Fibroblast of pulmonary artery (primary cell): ENCODE measurements at regions not wholly inside any gene's neighbourhood (a gene's known extent, or its start where the extent isn't known, plus 50 kb on each side); places are given as distances from the start of the nearest gene placed in this dataset.
"Not testable (repeated sequence)": the region's sequence is repeated elsewhere in the genome, so short reads cannot be mapped to it uniquely, and the experiment has no call there.

Experiments used
- DNase-seq: peaks from one replicate; pipeline ENCODE4 v3.0.0-alpha.2; 2010; ENCODE audit warnings: low read depth
- H3K4me3 ChIP-seq: replicated peaks from 2 replicates; pipeline ENCODE4 v1.5.1; 2011; ENCODE audit warnings: low read depth, mild to moderate bottlenecking, control low read depth, low read length, moderate library complexity
- TF ChIP-seq, protein P1 (sequence below): IDR thresholded peaks from 2 replicates; pipeline ENCODE4 v1.5.1; 2011; ENCODE audit warnings: mild to moderate bottlenecking, control low read depth, low read length, inconsistent platforms; ENCODE audit errors: missing control alignments

DNA sequence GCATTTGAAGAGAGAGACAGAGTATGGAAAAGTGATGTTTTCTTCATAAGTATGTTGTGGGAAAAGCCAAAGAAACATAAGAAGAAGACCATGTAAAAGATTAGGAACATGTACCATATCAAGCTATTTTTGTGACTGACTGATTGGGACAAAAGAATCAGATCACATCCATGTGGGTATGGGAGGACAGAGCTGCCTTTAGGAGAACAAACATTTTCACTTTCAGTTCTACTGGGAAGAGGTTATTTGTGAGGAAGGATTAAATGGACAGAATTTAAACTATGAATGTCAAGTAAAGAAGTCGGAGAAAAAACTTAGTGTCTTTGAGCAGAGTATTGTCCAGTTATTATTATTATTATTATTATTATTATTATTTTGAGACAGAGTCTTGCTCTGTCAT is 124.4 kb upstream of the HCRTR2 start:
- H3K4me3 ChIP-seq: no peak overlapping the region
- DNase-seq: no peak
- TF ChIP-seq, protein P1, sequence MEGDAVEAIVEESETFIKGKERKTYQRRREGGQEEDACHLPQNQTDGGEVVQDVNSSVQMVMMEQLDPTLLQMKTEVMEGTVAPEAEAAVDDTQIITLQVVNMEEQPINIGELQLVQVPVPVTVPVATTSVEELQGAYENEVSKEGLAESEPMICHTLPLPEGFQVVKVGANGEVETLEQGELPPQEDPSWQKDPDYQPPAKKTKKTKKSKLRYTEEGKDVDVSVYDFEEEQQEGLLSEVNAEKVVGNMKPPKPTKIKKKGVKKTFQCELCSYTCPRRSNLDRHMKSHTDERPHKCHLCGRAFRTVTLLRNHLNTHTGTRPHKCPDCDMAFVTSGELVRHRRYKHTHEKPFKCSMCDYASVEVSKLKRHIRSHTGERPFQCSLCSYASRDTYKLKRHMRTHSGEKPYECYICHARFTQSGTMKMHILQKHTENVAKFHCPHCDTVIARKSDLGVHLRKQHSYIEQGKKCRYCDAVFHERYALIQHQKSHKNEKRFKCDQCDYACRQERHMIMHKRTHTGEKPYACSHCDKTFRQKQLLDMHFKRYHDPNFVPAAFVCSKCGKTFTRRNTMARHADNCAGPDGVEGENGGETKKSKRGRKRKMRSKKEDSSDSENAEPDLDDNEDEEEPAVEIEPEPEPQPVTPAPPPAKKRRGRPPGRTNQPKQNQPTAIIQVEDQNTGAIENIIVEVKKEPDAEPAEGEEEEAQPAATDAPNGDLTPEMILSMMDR: no peak

DNA sequence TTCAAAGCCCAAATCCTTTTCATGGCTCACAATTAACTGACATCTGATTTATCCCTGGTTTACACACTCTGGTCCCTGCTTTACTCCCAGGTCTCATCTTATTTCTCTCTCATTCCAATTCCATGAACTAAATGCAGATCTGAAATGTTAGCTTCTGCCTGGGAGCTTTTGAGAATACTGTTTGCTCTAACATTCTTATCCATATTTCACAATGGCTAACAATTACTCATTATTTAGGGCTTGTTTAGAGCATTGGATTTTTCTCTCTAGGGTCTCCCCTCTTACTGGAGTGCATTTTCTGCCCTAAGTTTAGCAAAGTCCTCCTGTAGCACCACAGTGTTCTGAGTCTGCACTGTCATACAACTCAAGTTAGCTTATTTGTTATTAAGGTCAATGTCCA is 121.5 kb upstream of the HCRTR2 start:
- no peak for DNase-seq
- TF ChIP-seq, protein P1: no peak
- no peak overlapping the region for H3K4me3 ChIP-seq

DNA sequence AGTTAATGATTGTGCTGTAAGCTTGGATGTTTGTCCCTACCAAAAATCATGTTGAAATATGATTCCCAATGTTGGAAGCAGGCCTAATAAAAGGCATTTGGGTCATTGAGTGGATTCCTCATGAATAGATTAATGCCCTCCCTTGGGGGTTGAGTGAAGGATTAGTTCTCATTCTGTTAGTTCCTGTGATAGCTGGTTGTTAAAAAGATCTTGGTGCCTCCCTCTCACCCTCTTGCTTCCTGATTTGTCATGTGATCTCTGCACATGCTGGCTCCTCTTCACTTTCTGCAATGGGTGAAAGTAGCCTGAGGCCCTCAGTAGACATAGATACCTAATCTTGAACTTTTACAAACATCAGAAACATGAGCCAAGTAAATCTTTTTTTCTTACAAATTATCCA is 115.6 kb upstream of the HCRTR2 start:
- TF ChIP-seq, protein P1: no peak
- H3K4me3 ChIP-seq: no peak overlapping the region
- no peak for DNase-seq

DNA sequence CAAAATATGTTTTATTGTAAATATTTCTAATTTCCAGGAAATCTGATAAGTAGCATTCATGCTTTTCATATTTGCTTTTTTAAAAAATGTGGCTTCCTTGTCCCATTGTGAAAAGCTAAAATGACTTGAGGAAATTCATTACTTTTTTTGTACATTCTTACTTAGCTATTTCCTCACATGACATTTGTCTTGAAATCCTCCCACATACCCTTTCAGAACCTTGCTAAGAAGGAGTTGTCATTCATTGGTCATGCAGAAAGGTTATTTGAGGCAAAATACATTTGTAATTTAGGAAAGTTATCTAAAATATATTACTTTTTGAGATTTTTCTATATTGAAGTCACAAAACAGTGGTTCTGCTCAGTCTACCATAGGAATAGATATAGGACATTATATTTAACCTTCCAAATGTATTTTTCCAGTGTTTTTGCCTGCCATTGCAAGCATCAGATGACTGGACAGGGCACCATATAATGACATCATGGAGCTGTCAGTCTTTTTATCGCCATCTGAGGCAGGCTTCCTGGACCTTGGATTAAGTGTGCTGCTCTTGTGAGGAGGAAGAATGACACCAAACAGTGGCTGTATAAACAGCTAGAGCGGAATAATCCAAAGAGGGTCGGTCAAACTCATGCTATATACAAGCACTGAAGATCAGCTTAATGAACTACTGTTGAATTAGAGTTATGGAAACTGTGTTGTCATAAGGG is 109.4 kb upstream of the HCRTR2 start:
- no peak overlapping the region for H3K4me3 ChIP-seq
- TF ChIP-seq, protein P1: no peak
- no peak for DNase-seq

DNA sequence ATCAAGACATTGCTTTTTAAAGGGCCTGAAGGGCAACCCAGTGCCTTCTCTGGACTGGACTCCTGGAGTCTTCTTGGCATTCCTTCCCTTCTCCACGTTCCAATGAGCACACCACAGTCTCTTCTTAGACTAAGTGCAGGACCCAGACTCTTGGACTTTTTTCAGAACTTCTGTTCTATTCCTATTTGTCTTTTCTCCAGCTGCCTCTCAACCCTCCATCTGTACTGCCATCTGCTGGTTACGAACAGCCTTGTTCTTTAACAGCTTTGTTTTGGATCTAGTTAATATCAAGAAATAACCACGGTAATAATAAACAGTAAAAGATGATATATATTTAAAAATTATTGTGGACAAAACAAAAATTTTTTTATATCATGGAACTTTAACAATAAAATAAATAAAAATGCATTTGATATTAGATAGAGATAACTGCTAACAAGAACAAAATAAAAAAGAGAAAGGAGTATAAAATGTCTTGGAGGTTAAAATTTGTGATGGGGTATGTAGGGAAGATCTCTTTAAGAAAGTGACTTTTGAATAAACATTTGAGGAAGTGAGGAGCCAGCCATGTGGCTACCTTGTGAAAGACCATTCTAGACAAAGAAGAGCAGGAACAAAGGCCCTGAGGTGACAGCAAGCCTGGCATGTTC is 105.1 kb upstream of the HCRTR2 start:
- TF ChIP-seq, protein P1: peak; percentile 83
- no peak overlapping the region for H3K4me3 ChIP-seq
- DNase-seq: peak; percentile 72

DNA sequence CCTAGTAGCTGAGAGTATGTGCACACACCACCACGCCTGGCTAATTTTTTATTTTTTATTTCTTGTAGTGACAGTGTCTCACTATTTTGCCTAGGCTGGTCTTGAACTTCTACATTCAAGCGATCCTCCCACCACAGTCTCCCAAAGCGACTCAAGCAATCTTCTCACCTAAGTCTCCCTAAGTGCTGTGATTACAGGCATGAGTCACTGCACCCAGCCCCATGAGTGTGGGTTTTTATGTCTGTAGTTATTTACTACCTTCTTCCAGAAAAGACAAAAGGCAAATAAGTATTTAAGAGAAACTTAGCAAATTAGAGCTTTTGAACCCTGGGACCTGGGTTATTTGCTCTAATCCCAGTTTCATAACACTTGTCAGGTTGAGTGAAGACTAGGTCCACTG is 92.3 kb upstream of the HCRTR2 start:
- no peak overlapping the region for H3K4me3 ChIP-seq
- TF ChIP-seq, protein P1: no peak
- no peak for DNase-seq

DNA sequence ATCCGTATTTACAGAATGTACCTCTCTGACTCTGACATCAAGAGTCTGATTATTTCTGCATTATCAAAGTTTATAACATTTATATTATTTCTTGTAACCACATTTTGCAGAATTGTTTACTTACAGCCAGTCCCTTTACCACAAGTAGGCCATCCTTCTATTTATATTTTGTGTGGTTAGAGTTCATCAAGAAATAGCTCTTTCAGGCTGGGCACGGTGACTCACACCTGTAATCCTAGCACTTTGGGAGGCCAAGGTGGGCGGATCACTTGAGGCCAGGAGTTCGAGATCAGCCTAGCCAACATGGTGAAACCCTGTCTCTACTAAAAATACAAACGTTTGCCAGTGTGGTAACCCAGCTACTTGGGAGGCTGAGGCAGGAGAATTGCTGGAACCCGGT is 86.3 kb upstream of the HCRTR2 start:
- not testable (repeated sequence) for DNase-seq, H3K4me3 ChIP-seq
